Suprapubic skin (tissue), 3 donors: ENCODE measurements at regions not wholly inside any gene's neighbourhood (a gene's known extent, or its start where the extent isn't known, plus 50 kb on each side); places are given as distances from the start of the nearest gene placed in this dataset.

Experiments used
- POLR2AphosphoS5 ChIP-seq, 3 donors: sonication (generic); formaldehyde crosslinking; IDR thresholded peaks; one replicate each; pipeline ENCODE4 v1.6.1; 2017; ENCODE audit warnings: antibody characterized with exemption in 3 of 3
- TF ChIP-seq, protein P1 (sequence below), 2 donors: fragments of 200-600 bp in 1 of 2; fragments of 450-650 bp in 1 of 2; sonication (generic) in 1 of 2; IDR thresholded peaks; one replicate each; pipeline ENCODE4 v1.5.1; 2016 to 2019; ENCODE audit warnings: antibody characterized with exemption in 2 of 2, mild to moderate bottlenecking in 1 of 2, moderate library complexity in 1 of 2

DNA sequence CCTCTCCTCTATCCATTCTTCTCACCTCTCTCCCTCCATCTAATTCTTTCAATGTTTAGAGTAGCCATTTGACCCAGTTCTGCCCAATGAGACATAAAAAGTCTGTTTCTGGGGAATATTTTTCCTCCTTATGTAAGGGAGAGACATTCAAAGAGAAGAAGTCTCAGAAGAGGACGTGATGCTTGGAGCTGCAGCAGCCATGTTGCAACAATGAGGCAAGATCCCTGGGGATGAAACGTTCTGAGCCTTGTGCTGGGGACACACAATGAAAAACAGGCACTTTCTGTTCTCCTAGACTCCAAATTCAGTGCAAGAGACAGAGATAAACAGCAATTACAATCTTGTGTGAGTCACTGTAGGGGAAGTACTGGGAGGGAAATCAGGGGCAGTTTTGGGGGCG lies 130.8 kb downstream of the FOXL1 start:
- TF ChIP-seq POLR2AphosphoS5 (IDR thresholded peaks at IDR 0.05): no peak
- TF ChIP-seq, protein P1, sequence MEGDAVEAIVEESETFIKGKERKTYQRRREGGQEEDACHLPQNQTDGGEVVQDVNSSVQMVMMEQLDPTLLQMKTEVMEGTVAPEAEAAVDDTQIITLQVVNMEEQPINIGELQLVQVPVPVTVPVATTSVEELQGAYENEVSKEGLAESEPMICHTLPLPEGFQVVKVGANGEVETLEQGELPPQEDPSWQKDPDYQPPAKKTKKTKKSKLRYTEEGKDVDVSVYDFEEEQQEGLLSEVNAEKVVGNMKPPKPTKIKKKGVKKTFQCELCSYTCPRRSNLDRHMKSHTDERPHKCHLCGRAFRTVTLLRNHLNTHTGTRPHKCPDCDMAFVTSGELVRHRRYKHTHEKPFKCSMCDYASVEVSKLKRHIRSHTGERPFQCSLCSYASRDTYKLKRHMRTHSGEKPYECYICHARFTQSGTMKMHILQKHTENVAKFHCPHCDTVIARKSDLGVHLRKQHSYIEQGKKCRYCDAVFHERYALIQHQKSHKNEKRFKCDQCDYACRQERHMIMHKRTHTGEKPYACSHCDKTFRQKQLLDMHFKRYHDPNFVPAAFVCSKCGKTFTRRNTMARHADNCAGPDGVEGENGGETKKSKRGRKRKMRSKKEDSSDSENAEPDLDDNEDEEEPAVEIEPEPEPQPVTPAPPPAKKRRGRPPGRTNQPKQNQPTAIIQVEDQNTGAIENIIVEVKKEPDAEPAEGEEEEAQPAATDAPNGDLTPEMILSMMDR (IDR thresholded peaks at IDR 0.05): no peak
